ENCODE measurements at regions not wholly inside any gene's neighbourhood (a gene's known extent, or its start where the extent isn't known, plus 50 kb on each side); places are given as distances from the start of the nearest gene placed in this dataset.

DNA sequence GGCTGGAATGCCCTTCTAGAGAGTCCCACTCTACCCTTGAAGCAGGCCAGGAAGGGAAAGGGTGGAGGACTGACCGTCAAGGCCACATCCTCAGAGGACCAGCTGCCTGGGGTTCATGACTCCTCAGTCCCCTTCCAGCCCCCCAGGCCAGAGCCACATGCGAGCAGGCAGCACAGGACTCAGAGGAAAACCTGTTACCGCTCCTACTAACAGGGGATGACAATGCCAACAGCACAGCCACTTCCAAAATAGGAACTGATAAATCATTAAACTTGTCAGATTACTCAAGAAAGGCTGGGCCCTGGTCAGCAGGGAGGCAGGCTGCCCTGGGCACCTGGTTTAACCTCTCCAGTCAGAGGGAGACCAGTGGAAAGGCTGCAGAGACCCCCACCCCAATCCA lies 206.2 kb upstream of the SDK2 start:
- in situ Hi-C loops (cut with MboI) = no loop called here
- Histone ChIP-seq H3K9me1 (ENCODE audit: control insufficient read depth, insufficient read depth, low read length) (no peaks in the 10 kb centered on the region), H3K27ac (ENCODE audit: extremely low read depth, low read depth, low read length) (no peak overlapping the region), H3K9me3 (replicated peaks; ENCODE audit: control insufficient read depth, insufficient read depth, low read depth, low read length) (no peaks in the 10 kb centered on the region), H3K4me1 (replicated peaks in 1 of 2; ENCODE audit: control insufficient read depth in 2 of 2, insufficient read depth in 2 of 2, low read length in 2 of 2) (no peaks in the 10 kb centered on the region), H3K9ac (ENCODE audit: insufficient read depth in 1 of 2, low read depth in 2 of 2, low read length in 2 of 2) (no peak overlapping the region), H3K27me3 (ENCODE audit: control insufficient read depth in 2 of 2, insufficient read depth in 2 of 2, low read length in 2 of 2) (peaks cover 2 to 14% of the 10 kb centered on the region in 2 experiments; a peak in 2 of 5 replicates), H3K4me3 (no peak overlapping the region), H2AFZ (ENCODE audit: low read depth, low read length) (no peak overlapping the region), H3K4me2 (ENCODE audit: insufficient read depth, low read length) (no peak overlapping the region), H3K79me2 (ENCODE audit: control insufficient read depth, insufficient read depth, low read length) (no peaks in the 10 kb centered on the region), H4K20me1 (replicated peaks; ENCODE audit: control insufficient read depth, insufficient read depth, low read length) (no peaks in the 10 kb centered on the region), H3K36me3 (ENCODE audit: control insufficient read depth, insufficient read depth, low read length) (no peaks in the 10 kb centered on the region)
- ATAC-seq (no peak), DNase-seq (ENCODE audit: extremely low read depth in 1 of 4, low spot score in 3 of 4) (no peak), FAIRE-seq (no peak)
- WGBS (ENCODE audit: insufficient coverage, low coverage, missing lambda C conversion rate) = 3% methylated on average over 3 of the region's 3 CpGs
- ChIA-PET POLR2A (no interaction called here), CTCF (ENCODE audit: low intra/inter-chr PET ratio) (no interaction called here)
- intact Hi-C loops (cut with micrococcal nuclease) = no loop called here
- BruUV-seq (replicated peaks) = no TSS peak
- TF ChIP-seq ZNF75A (CRISPR knock-in tag; IDR thresholded peaks at IDR 0.05) (no peak), CBX8 (IDR thresholded peaks at IDR 0.05; ENCODE audit: borderline replicate concordance, extremely low read depth, low read depth, low read length, poor library complexity, severe bottlenecking) (no peak), ZNF76 (CRISPR knock-in tag; IDR thresholded peaks at IDR 0.05; ENCODE audit: borderline replicate concordance) (no peak), RFX7 (CRISPR knock-in tag; IDR thresholded peaks at IDR 0.05) (no peak)
- TF ChIP-seq, protein P1, sequence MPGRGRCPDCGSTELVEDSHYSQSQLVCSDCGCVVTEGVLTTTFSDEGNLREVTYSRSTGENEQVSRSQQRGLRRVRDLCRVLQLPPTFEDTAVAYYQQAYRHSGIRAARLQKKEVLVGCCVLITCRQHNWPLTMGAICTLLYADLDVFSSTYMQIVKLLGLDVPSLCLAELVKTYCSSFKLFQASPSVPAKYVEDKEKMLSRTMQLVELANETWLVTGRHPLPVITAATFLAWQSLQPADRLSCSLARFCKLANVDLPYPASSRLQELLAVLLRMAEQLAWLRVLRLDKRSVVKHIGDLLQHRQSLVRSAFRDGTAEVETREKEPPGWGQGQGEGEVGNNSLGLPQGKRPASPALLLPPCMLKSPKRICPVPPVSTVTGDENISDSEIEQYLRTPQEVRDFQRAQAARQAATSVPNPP (IDR thresholded peaks at IDR 0.05; ENCODE audit: borderline replicate concordance, insufficient read depth, insufficient read length) = no peak
- TF ChIP-seq, protein P2, sequence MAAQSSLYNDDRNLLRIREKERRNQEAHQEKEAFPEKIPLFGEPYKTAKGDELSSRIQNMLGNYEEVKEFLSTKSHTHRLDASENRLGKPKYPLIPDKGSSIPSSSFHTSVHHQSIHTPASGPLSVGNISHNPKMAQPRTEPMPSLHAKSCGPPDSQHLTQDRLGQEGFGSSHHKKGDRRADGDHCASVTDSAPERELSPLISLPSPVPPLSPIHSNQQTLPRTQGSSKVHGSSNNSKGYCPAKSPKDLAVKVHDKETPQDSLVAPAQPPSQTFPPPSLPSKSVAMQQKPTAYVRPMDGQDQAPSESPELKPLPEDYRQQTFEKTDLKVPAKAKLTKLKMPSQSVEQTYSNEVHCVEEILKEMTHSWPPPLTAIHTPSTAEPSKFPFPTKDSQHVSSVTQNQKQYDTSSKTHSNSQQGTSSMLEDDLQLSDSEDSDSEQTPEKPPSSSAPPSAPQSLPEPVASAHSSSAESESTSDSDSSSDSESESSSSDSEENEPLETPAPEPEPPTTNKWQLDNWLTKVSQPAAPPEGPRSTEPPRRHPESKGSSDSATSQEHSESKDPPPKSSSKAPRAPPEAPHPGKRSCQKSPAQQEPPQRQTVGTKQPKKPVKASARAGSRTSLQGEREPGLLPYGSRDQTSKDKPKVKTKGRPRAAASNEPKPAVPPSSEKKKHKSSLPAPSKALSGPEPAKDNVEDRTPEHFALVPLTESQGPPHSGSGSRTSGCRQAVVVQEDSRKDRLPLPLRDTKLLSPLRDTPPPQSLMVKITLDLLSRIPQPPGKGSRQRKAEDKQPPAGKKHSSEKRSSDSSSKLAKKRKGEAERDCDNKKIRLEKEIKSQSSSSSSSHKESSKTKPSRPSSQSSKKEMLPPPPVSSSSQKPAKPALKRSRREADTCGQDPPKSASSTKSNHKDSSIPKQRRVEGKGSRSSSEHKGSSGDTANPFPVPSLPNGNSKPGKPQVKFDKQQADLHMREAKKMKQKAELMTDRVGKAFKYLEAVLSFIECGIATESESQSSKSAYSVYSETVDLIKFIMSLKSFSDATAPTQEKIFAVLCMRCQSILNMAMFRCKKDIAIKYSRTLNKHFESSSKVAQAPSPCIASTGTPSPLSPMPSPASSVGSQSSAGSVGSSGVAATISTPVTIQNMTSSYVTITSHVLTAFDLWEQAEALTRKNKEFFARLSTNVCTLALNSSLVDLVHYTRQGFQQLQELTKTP (IDR thresholded peaks at IDR 0.05; ENCODE audit: low read depth in 1 of 2, partially characterized antibody in 2 of 2) = no peak
- TF ChIP-seq, protein P3, sequence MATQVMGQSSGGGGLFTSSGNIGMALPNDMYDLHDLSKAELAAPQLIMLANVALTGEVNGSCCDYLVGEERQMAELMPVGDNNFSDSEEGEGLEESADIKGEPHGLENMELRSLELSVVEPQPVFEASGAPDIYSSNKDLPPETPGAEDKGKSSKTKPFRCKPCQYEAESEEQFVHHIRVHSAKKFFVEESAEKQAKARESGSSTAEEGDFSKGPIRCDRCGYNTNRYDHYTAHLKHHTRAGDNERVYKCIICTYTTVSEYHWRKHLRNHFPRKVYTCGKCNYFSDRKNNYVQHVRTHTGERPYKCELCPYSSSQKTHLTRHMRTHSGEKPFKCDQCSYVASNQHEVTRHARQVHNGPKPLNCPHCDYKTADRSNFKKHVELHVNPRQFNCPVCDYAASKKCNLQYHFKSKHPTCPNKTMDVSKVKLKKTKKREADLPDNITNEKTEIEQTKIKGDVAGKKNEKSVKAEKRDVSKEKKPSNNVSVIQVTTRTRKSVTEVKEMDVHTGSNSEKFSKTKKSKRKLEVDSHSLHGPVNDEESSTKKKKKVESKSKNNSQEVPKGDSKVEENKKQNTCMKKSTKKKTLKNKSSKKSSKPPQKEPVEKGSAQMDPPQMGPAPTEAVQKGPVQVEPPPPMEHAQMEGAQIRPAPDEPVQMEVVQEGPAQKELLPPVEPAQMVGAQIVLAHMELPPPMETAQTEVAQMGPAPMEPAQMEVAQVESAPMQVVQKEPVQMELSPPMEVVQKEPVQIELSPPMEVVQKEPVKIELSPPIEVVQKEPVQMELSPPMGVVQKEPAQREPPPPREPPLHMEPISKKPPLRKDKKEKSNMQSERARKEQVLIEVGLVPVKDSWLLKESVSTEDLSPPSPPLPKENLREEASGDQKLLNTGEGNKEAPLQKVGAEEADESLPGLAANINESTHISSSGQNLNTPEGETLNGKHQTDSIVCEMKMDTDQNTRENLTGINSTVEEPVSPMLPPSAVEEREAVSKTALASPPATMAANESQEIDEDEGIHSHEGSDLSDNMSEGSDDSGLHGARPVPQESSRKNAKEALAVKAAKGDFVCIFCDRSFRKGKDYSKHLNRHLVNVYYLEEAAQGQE (IDR thresholded peaks at IDR 0.05; ENCODE audit: borderline replicate concordance) = no peak
- TF ChIP-seq, protein P3 (CRISPR knock-in tag; IDR thresholded peaks at IDR 0.05; ENCODE audit: low read depth) = no peak
